ENCODE measurements at regions not wholly inside any gene's neighbourhood (a gene's known extent, or its start where the extent isn't known, plus 50 kb on each side); places are given as distances from the start of the nearest gene placed in this dataset.

- Histone ChIP-seq H3K9me3 (no peaks in the 10 kb centered on the region), H3K4me1 (no peaks in the 10 kb centered on the region), H3K36me3 (replicated peaks in 1 of 2; ENCODE audit: insufficient read depth in 1 of 2, low read depth in 2 of 2) (no peaks in the 10 kb centered on the region), H3K27me3 (no peaks in the 10 kb centered on the region), H3K4me3 (no peak overlapping the region), H3K27ac (no peak overlapping the region)
- intact Hi-C loops (cut with DNase I): no loop called here
- WGBS, 2 donors: 73 to 79% methylated on average over 4 of the region's 4 CpGs
- TF ChIP-seq POLR2A (IDR thresholded peaks at IDR 0.05): no peak
- TF ChIP-seq, protein P1, sequence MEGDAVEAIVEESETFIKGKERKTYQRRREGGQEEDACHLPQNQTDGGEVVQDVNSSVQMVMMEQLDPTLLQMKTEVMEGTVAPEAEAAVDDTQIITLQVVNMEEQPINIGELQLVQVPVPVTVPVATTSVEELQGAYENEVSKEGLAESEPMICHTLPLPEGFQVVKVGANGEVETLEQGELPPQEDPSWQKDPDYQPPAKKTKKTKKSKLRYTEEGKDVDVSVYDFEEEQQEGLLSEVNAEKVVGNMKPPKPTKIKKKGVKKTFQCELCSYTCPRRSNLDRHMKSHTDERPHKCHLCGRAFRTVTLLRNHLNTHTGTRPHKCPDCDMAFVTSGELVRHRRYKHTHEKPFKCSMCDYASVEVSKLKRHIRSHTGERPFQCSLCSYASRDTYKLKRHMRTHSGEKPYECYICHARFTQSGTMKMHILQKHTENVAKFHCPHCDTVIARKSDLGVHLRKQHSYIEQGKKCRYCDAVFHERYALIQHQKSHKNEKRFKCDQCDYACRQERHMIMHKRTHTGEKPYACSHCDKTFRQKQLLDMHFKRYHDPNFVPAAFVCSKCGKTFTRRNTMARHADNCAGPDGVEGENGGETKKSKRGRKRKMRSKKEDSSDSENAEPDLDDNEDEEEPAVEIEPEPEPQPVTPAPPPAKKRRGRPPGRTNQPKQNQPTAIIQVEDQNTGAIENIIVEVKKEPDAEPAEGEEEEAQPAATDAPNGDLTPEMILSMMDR (IDR thresholded peaks at IDR 0.05): no peak
- DNase-seq: no peak
- ATAC-seq: no peak
Observed at GRCh38 chr1:37403166-37403565, 71.2 kb upstream of the ZC3H12A start.

GRCh38 chr1:37404711-37405110 is 69.7 kb upstream of the ZC3H12A start:
- no peaks in the 10 kb centered on the region for H3K27me3 ChIP-seq
- no peak for TF ChIP-seq POLR2A (IDR thresholded peaks at IDR 0.05)
- TF ChIP-seq, protein P1 (IDR thresholded peaks at IDR 0.05): no peak
- no peaks in the 10 kb centered on the region for H3K4me1 ChIP-seq
- WGBS, 2 donors: 53 to 63% methylated on average over 4 of the region's 4 CpGs
- intact Hi-C loops (cut with DNase I): no loop called here
- no peak for ATAC-seq
- no peaks in the 10 kb centered on the region for H3K9me3 ChIP-seq
- H3K27ac ChIP-seq: no peak overlapping the region
- DNase-seq: no peak
- H3K36me3 ChIP-seq (replicated peaks in 1 of 2; ENCODE audit: insufficient read depth in 1 of 2, low read depth in 2 of 2): no peaks in the 10 kb centered on the region
- no peak overlapping the region for H3K4me3 ChIP-seq

GRCh38 chr1:37410105-37410504 is 64.3 kb upstream of the ZC3H12A start:
- H3K36me3 ChIP-seq (replicated peaks in 1 of 2; ENCODE audit: insufficient read depth in 1 of 2, low read depth in 2 of 2): no peaks in the 10 kb centered on the region
- 32 to 37% methylated on average over 7 of the region's 7 CpGs for WGBS, 2 donors
- no peak overlapping the region for H3K27ac ChIP-seq
- intact Hi-C loops (cut with DNase I): no loop called here
- H3K4me1 ChIP-seq: no peaks in the 10 kb centered on the region
- H3K9me3 ChIP-seq: no peaks in the 10 kb centered on the region
- no peak for ATAC-seq
- DNase-seq: no peak
- no peaks in the 10 kb centered on the region for H3K27me3 ChIP-seq
- H3K4me3 ChIP-seq: no peak overlapping the region
- TF ChIP-seq, protein P1 (IDR thresholded peaks at IDR 0.05): no peak
- no peak for TF ChIP-seq POLR2A (IDR thresholded peaks at IDR 0.05)

- 0 to 20% methylated on average over 2 to 7 of the region's 7 CpGs for WGBS, 2 donors
- no peaks in the 10 kb centered on the region for H3K9me3 ChIP-seq
- intact Hi-C loops (cut with DNase I): no loop called here
- H3K27me3 ChIP-seq: no peaks in the 10 kb centered on the region
- TF ChIP-seq, protein P1 (IDR thresholded peaks at IDR 0.05): no peak
- no peak for TF ChIP-seq POLR2A (IDR thresholded peaks at IDR 0.05)
- H3K4me3 ChIP-seq: no peak overlapping the region
- H3K27ac ChIP-seq: no peak overlapping the region
- H3K4me1 ChIP-seq: no peaks in the 10 kb centered on the region
- no peaks in the 10 kb centered on the region for H3K36me3 ChIP-seq (replicated peaks in 1 of 2; ENCODE audit: insufficient read depth in 1 of 2, low read depth in 2 of 2)
- no peak for DNase-seq
- ATAC-seq: no peak
Observed at GRCh38 chr1:37410815-37411214, 63.6 kb upstream of the ZC3H12A start.

DNA sequence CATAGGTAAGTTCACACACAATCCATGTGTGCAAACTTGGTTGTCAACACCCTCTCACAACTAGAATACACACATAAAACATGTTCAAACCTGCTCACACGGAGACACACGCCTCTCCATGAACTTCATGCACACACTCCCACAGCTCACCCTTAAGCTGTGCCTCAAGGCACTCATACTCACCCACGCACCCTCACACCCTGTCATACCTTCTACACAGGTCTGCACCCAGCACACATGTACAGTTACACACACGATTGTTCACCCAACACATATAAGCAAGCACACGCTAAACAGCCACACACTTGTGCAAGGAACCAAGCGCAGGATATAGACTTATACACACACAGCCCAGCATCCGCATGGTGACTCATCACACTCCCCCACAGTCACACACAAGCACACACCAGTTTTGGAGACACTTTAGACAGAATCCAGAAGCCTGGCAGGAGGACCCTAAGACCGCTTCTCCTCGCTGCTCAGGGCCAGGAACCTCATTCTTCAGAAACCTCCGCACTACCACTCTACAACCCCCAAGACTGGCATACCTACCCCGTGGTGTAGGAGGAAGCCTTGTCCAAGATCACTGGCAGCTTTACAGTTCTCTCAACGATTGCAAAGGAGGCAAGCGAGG is 58.7 kb upstream of the ZC3H12A start:
- Histone ChIP-seq H3K27me3 (no peaks in the 10 kb centered on the region), H3K27ac (no peak overlapping the region), H3K4me1 (no peaks in the 10 kb centered on the region), H3K36me3 (replicated peaks in 1 of 2; ENCODE audit: insufficient read depth in 1 of 2, low read depth in 2 of 2) (no peaks in the 10 kb centered on the region), H3K9me3 (no peaks in the 10 kb centered on the region), H3K4me3 (no peak overlapping the region)
- intact Hi-C loops (cut with DNase I): no loop called here
- TF ChIP-seq POLR2A (IDR thresholded peaks at IDR 0.05): no peak
- TF ChIP-seq, protein P1 (IDR thresholded peaks at IDR 0.05): no peak
- ATAC-seq (no peak), DNase-seq (no peak)
- WGBS, 2 donors: 80% methylated on average over 13 of the region's 13 CpGs

Measured in body of pancreas (tissue), 4 donors.